HFFc6 (cell line): ENCODE measurements at regions not wholly inside any gene's neighbourhood (a gene's known extent, or its start where the extent isn't known, plus 50 kb on each side); places are given as distances from the start of the nearest gene placed in this dataset.
"Not testable (repeated sequence)": the region's sequence is repeated elsewhere in the genome, so short reads cannot be mapped to it uniquely, and the experiment has no call there.

ENCODE experiments used
- DNase-seq: peaks from one replicate; pipeline ENCODE4 v3.0.0-alpha.2; 2018
- H3K27ac Mint-ChIP-seq: 2 replicates; pipeline ENCODE4 v1.8.0; 2020; ENCODE audit warnings: mild to moderate bottlenecking, mixed read lengths
- H3K27me3 Mint-ChIP-seq: 2 replicates; pipeline ENCODE4 v1.8.0; 2021; ENCODE audit warnings: mild to moderate bottlenecking, moderate library complexity, mixed read lengths; ENCODE audit not compliant: insufficient read depth
- H3K36me3 Mint-ChIP-seq: 2 replicates; pipeline ENCODE4 v1.8.0; 2021; ENCODE audit warnings: low read depth, mixed read lengths
- H3K4me1 Mint-ChIP-seq: 2 replicates; pipeline ENCODE4 v1.8.0; 2020; ENCODE audit warnings: low read depth, mixed read lengths
- H3K4me3 Mint-ChIP-seq: 2 replicates; pipeline ENCODE4 v1.8.0; 2020; ENCODE audit warnings: mild to moderate bottlenecking, moderate library complexity, mixed read lengths
- H3K9me3 Mint-ChIP-seq: 2 replicates; pipeline ENCODE4 v1.8.0; 2020; ENCODE audit warnings: mild to moderate bottlenecking, mixed read lengths
- TF ChIP-seq, protein P1 (sequence below): fragments of 200-600 bp; sonication (generic); IDR thresholded peaks from 2 replicates; pipeline ENCODE4 v1.5.0; 2021; ENCODE audit warnings: antibody characterized with exemption, mild to moderate bottlenecking

DNA sequence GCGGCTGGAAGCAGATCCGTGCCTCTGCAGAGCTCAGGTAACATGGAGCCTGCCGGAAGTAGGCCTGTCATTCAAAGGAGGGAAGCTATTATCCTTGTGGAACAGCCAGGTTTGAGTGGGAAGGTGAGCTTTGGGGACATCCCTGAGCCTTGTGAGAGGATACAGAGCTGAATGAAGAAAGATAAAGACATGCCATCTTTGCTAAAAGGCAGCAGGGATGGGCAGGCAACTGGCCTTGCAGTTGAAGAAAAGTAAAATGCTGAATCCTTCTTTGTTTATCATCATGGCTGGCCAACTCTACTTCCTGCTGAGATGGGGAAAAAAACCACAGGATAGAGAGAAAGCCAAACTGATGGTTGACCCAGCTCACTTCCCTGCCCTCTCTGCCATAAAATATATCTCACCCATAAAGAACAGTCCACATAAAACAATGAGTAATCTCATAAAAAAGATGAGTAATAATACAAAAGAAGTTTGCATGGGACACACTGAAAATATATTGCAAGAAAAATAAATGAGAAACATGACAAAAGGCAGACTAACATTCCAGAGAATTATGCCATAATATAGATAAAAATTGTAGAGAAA is 226.3 kb downstream of the DLEU7 start:
- Mint-ChIP-seq H3K36me3 (peaks cover 4% of the 10 kb centered on the region), H3K4me3 (no peak overlapping the region), H3K27me3 (peaks cover 16% of the 10 kb centered on the region), H3K4me1 (peaks cover 26% of the 10 kb centered on the region), H3K27ac (peak overlapping the region; percentile 27), H3K9me3 (no peaks in the 10 kb centered on the region)
- DNase-seq = peak; percentile 85
- TF ChIP-seq, protein P1, sequence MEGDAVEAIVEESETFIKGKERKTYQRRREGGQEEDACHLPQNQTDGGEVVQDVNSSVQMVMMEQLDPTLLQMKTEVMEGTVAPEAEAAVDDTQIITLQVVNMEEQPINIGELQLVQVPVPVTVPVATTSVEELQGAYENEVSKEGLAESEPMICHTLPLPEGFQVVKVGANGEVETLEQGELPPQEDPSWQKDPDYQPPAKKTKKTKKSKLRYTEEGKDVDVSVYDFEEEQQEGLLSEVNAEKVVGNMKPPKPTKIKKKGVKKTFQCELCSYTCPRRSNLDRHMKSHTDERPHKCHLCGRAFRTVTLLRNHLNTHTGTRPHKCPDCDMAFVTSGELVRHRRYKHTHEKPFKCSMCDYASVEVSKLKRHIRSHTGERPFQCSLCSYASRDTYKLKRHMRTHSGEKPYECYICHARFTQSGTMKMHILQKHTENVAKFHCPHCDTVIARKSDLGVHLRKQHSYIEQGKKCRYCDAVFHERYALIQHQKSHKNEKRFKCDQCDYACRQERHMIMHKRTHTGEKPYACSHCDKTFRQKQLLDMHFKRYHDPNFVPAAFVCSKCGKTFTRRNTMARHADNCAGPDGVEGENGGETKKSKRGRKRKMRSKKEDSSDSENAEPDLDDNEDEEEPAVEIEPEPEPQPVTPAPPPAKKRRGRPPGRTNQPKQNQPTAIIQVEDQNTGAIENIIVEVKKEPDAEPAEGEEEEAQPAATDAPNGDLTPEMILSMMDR = no peak

DNA sequence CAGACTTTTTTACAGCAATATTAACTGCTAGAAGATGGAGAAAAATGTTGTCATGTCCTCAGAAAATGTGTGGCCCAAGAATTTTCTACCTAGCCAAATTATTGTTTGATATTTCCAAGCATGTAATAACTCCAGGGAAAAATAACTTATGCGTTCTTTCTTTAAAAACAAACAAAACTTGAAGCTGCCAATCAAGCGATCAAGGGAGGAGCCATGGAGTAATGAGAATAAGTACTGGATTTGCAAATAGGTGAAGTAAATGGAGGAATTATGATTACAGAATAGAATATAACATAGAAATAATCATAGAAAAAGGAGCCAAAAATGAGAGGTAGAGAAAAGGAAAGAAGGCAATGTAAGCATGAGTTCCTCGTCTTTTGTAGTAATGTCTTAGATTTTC is 225.3 kb downstream of the DLEU7 start:
- no peak overlapping the region for H3K4me3 Mint-ChIP-seq
- peaks cover 21% of the 10 kb centered on the region for H3K27me3 Mint-ChIP-seq
- DNase-seq = no peak
- no peaks in the 10 kb centered on the region for H3K9me3 Mint-ChIP-seq
- peaks cover 26% of the 10 kb centered on the region for H3K4me1 Mint-ChIP-seq
- peaks cover 4% of the 10 kb centered on the region for H3K36me3 Mint-ChIP-seq
- H3K27ac Mint-ChIP-seq = no peak overlapping the region
- TF ChIP-seq, protein P1 = no peak

DNA sequence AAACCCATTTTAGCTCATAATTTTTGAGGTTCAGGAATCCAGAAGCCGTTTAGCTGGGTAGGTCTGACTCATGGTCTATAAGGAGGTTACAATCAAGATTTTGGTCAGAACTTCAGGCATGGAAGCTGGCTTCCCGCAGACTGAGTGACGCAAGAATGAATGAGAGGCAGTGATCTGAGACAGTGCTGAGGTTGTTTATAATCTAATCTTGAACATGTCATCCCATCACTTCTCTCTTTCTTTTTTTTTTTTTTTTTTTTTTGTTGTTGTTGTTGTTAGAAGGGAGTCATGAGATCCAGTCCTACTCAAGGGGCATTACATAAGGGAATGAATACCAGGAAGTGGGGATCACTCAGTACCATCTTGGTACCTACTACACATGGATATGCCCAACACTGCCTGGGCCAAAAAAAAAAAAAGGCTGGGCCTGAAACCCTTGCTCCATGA is 217.4 kb downstream of the DLEU7 start:
- peak; percentile 73 for DNase-seq
- Mint-ChIP-seq H3K27me3 (peaks cover 13% of the 10 kb centered on the region), H3K4me1 (peaks cover 15% of the 10 kb centered on the region), H3K27ac (no peak overlapping the region), H3K9me3 (no peaks in the 10 kb centered on the region), H3K4me3 (no peak overlapping the region), H3K36me3 (no peaks in the 10 kb centered on the region; the same call in 1 of the 2 replicates)
- TF ChIP-seq, protein P1 = no peak

DNA sequence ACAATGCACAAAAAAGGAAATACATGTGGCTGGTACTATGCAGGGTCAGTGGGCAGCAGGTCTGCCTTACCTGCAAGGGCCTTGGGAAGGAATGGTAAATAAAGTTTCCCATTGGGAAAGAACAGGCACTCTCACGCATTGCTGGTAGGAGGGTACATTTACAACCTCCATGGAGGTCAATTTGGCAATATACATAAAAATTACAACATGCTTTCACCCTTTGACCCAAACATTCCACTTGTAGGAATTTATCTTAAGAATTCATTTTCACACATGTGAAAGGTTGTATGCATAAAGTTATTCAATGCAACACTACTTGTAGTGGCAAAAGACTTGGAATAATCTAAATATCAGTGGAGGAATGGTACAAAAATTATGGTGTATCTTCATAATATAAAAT is 216.4 kb downstream of the DLEU7 start:
- Mint-ChIP-seq H3K27ac (no peak overlapping the region), H3K27me3 (peaks cover 20% of the 10 kb centered on the region), H3K9me3 (no peaks in the 10 kb centered on the region), H3K36me3 (no peaks in the 10 kb centered on the region; the same call in 1 of the 2 replicates), H3K4me1 (peaks cover 15% of the 10 kb centered on the region), H3K4me3 (no peak overlapping the region)
- TF ChIP-seq, protein P1 = no peak
- no peak for DNase-seq

DNA sequence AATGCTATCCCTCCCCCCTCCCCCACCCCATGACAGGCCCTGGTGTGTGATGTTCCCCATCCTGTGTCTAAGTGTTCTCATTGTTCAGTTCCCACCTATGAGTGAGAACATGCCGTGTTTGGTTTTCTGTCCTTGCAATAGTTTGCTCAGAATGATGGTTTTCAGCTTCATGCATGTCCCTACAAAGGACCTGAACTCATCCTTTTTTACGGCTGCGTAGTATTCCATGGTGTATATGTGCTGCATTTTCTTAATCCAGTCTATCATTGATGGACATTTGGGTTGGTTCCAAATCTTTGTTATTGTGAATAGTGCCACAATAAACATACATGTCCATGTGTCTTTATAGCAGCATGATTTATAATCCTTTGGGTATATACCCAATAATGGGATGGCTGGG is 215.0 kb downstream of the DLEU7 start:
- not testable (repeated sequence) for DNase-seq, H3K4me3 Mint-ChIP-seq, H3K27ac Mint-ChIP-seq, H3K36me3 Mint-ChIP-seq, H3K9me3 Mint-ChIP-seq
- peaks cover 17% of the 10 kb centered on the region for H3K27me3 Mint-ChIP-seq
- peaks cover 15% of the 10 kb centered on the region for H3K4me1 Mint-ChIP-seq

DNA sequence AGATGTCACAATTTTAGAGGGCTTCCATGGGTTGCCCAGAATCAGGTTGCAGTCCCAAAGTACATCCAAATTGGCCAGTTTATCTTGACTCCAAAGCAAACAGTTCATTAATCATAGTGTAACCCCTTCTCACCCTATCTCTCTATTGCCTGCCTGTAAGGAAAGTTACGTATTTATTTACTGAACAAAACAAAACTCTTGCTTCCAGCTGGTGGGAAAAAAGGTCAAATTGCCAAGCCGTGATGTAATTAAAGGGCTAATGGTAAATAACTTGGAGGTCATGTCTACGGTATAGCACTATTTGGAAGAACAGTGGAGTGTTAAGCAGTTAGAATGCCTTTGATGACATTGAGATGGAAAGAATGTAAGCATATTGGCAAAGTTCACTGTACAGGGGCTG is 214.0 kb downstream of the DLEU7 start:
- TF ChIP-seq, protein P1 = no peak
- DNase-seq = no peak
- Mint-ChIP-seq H3K27ac (no peak overlapping the region), H3K4me3 (no peak overlapping the region), H3K27me3 (peaks cover 22% of the 10 kb centered on the region), H3K4me1 (peaks cover 15% of the 10 kb centered on the region), H3K36me3 (no peaks in the 10 kb centered on the region), H3K9me3 (no peaks in the 10 kb centered on the region)
